HG03378 (cell line): ENCODE measurements at regions not wholly inside any gene's neighbourhood (a gene's known extent, or its start where the extent isn't known, plus 50 kb on each side); places are given as distances from the start of the nearest gene placed in this dataset.

Source experiments
- ATAC-seq: cut with Tn5 transposase; IDR thresholded peaks from one replicate; pipeline ENCODE4 v1.9.1; 2021; ENCODE audit warnings: mild to moderate bottlenecking, moderate library complexity; ENCODE audit not compliant: unreplicated experiment

- no peak for ATAC-seq
Observed at GRCh38 chr5:106749826-106750225, 920.9 kb downstream of the EFNA5 start.

- ATAC-seq: no peak
Observed at GRCh38 chr5:106739127-106739526, 931.6 kb downstream of the EFNA5 start.

GRCh38 chr5:106737111-106737510, 933.6 kb downstream of the EFNA5 start:
- no peak for ATAC-seq

- no peak for ATAC-seq
Observed at GRCh38 chr5:106732624-106733023, 938.1 kb downstream of the EFNA5 start.

GRCh38 chr5:106730912-106731311, 939.8 kb downstream of the EFNA5 start:
- ATAC-seq: no peak

GRCh38 chr5:106730506-106730905, 940.2 kb downstream of the EFNA5 start:
- ATAC-seq: no peak

GRCh38 chr5:106728208-106728607, 942.5 kb downstream of the EFNA5 start:
- no peak for ATAC-seq

- ATAC-seq: no peak
Observed at GRCh38 chr5:106727071-106727470, 943.7 kb downstream of the EFNA5 start.

- ATAC-seq: no peak
Observed at GRCh38 chr5:106720367-106720766, 950.4 kb downstream of the EFNA5 start.

- no peak for ATAC-seq
Observed at GRCh38 chr5:106699796-106700195, 970.9 kb downstream of the EFNA5 start.

GRCh38 chr5:106699198-106699597, 971.5 kb downstream of the EFNA5 start:
- no peak for ATAC-seq

- no peak for ATAC-seq
Observed at GRCh38 chr5:106698169-106698568, 972.6 kb downstream of the EFNA5 start.

GRCh38 chr5:106691701-106692100, 979.0 kb downstream of the EFNA5 start:
- no peak for ATAC-seq

GRCh38 chr5:106690585-106690984, 980.2 kb downstream of the EFNA5 start:
- ATAC-seq: no peak

- ATAC-seq: peak; percentile 92
Observed at GRCh38 chr5:106680330-106680729, 990.4 kb downstream of the EFNA5 start.

- ATAC-seq: no peak
Observed at GRCh38 chr5:106677057-106677456, 993.7 kb downstream of the EFNA5 start.

GRCh38 chr5:106675687-106676086, 995.0 kb downstream of the EFNA5 start:
- ATAC-seq: no peak

GRCh38 chr5:106673941-106674340, 996.8 kb downstream of the EFNA5 start:
- no peak for ATAC-seq

- ATAC-seq: no peak
Observed at GRCh38 chr5:106661866-106662265, 1008.9 kb downstream of the EFNA5 start.

- ATAC-seq: no peak
Observed at GRCh38 chr5:106660681-106661080, 1010.1 kb downstream of the EFNA5 start.

- no peak for ATAC-seq
Observed at GRCh38 chr5:106658150-106658549, 1012.6 kb downstream of the EFNA5 start.

- no peak for ATAC-seq
Observed at GRCh38 chr5:106656821-106657220, 1013.9 kb downstream of the EFNA5 start.

GRCh38 chr5:106649031-106649430, 1021.7 kb downstream of the EFNA5 start:
- ATAC-seq: no peak

- ATAC-seq: no peak
Observed at GRCh38 chr5:106648401-106648800, 1022.3 kb downstream of the EFNA5 start.
